HG02798 (cell line): ENCODE measurements at regions not wholly inside any gene's neighbourhood (a gene's known extent, or its start where the extent isn't known, plus 50 kb on each side); places are given as distances from the start of the nearest gene placed in this dataset.

Experiments
- ATAC-seq: cut with Tn5 transposase; IDR thresholded peaks from one replicate; pipeline ENCODE4 v1.9.1; 2021; ENCODE audit warnings: mild to moderate bottlenecking; ENCODE audit not compliant: unreplicated experiment, poor library complexity

DNA sequence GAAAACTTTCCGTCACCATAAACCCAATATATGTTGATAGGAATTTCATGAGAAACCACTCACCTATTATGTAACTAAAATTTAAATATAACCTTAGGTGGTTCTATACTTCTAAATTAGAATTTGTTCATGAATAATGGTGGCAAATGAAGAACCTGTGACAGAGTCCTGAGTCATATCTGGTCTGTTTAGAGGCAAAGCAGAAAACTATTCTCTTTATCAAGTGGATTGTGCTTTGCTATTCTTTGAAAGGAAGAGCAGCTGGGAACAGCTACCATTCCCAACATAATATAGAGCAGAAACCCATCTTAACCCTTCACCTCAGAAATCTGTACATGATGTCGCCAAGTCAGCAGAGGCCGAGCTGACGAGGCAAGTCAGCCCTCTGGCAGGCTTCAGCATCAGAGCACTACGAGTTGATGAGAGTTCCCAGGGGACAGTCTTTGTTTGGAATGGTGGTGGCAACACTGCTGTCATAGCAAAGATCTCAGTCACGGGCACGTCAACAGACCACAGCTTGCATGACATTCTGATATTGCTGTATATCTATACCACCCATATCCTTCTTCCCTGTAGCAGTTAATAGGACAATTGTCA is 631.9 kb upstream of the CA10 start:
- no peak for ATAC-seq

GRCh38 chr17:52789829-52790228 is 631.3 kb upstream of the CA10 start:
- no peak for ATAC-seq

- ATAC-seq = no peak
Measured at GRCh38 chr17:52776234-52776633, 617.7 kb upstream of the CA10 start.

DNA sequence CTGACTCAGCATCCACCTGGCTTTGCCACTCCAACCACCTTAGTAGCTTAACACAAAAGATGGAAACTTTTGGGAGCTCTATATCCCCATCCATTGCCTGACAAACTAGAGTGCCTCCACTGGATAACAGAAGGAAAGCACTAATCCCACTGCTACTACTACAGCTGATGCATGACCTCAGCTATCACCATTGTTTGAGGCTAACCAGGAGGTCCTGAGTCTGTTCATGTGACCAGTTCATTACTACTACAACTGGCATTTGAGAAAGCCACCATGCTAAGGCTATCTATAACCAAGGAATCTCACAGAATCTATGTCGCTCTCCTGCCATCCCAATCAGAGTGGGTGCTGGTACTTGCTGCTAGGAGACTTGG is 604.3 kb upstream of the CA10 start:
- no peak for ATAC-seq

GRCh38 chr17:52762147-52762793 is 603.8 kb upstream of the CA10 start:
- no peak for ATAC-seq

DNA sequence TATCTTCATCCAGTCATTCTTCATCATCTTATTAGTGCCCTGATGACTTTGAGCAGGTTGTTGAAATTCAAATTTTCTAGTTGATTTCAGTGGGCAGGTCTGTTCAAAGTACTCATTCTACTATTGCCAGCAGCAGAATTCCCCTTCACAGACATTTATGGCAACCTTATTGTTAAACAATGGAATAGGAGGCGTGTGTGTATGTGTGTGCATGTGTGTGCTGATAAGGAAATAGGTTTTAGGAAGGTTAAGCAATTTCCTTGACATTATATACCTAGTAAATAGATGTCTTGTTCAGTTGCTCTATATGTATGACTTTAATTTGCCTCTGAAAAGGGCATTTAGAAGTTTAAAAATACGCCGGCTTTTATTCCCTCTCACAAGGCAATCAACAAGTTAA is 601.4 kb upstream of the CA10 start:
- ATAC-seq = no peak

DNA sequence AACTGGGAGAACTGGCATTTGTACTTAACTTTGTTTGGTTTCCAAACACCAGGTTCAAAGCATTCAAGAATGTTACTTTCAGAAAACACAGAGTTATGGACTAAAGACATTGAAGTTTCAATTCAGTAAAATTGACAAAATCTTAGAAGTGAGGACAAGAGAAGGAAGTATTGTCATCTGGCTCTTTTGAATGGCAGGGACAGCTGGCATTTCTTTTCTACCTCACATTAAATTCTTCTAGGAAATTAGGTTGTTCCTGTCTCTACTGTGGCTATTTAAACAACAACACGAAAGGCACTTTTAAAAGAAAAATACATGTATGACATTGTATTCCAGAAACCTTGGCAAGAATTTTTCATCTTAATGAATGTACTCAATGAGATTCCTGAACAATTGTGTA is 600.0 kb upstream of the CA10 start:
- no peak for ATAC-seq

GRCh38 chr17:52756746-52757145 is 598.2 kb upstream of the CA10 start:
- ATAC-seq = no peak

- ATAC-seq = no peak
Measured at GRCh38 chr17:52754838-52755237, 596.3 kb upstream of the CA10 start.

DNA sequence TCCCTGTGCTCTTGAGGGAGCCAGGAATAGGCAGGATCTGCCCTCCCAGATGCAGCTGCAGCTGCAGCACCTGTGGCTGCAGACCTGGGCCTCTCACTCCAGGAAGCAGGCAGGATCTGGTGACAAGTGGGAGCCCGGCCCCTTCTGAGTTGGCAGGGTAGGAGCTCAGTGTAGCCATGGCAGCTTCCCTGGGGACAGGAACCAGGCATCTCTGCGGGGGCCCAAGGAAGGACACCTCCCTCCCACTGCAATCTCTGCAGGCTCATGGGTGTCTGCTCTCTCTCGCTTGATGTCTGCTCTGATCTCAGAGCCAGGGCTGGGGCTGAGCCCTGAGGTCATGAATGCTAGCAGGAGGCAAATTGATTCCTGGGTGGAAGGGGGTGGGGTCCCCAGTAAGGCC is 592.5 kb upstream of the CA10 start:
- ATAC-seq = no peak

GRCh38 chr17:52744179-52744578 is 585.7 kb upstream of the CA10 start:
- no peak for ATAC-seq

- no peak for ATAC-seq
Measured at GRCh38 chr17:52740006-52740405, 581.5 kb upstream of the CA10 start.

DNA sequence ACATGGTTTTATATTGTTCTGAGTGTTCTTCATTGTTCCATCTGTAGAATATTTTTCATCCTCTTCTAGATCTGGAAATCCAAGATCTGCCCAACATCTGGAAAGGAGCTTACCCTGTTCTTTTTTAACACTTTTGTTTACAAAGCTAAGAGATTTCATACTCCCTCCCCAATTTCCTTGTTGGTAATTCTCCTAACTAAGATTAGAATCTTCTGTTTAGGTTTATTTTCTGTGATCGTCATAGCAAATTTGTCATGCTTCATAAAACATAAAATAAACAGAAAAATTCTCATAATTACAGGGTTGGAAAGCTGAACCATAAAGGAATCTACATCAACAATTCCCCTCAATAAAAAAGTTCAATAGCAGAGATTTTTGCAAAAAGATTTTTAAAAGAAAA is 580.3 kb upstream of the CA10 start:
- no peak for ATAC-seq

GRCh38 chr17:52737071-52737470 is 578.6 kb upstream of the CA10 start:
- ATAC-seq = no peak

GRCh38 chr17:52732841-52733240 is 574.3 kb upstream of the CA10 start:
- ATAC-seq = no peak

GRCh38 chr17:52724578-52724977 is 566.1 kb upstream of the CA10 start:
- no peak for ATAC-seq

GRCh38 chr17:52721910-52722309 is 563.4 kb upstream of the CA10 start:
- no peak for ATAC-seq

- ATAC-seq = no peak
Measured at GRCh38 chr17:52710363-52710901, 551.9 kb upstream of the CA10 start.

- no peak for ATAC-seq
Measured at GRCh38 chr17:52709724-52710123, 551.2 kb upstream of the CA10 start.

- no peak for ATAC-seq
Measured at GRCh38 chr17:52696362-52696761, 537.8 kb upstream of the CA10 start.

GRCh38 chr17:52686140-52686539 is 527.6 kb upstream of the CA10 start:
- ATAC-seq = no peak

- ATAC-seq = no peak
Measured at GRCh38 chr17:52681480-52681879, 523.0 kb upstream of the CA10 start.
